ENCODE measurements at regions not wholly inside any gene's neighbourhood (a gene's known extent, or its start where the extent isn't known, plus 50 kb on each side); places are given as distances from the start of the nearest gene placed in this dataset.

DNA sequence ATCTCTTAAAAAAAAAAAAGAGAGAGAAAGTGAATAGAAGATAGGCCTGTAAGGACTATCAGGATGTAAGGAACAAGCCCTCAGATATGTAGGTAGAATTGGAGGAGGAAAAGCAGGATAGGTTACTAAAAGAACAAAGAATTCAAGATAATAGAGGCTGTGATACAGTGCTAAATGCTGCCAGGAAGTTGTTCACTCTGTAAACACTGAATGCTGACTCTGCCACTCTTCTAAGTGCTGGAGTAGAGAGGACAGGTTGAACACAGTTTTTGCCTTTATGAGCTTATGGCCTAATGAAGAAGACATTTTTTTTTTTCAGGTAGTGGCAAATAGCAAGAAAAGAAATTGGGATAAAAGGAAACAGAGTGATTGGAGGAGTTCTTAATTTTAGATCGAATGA, 90.6 kb upstream of the ZNF678 start (continued):
- TF ChIP-seq SLC30A9 (CRISPR knock-in tag; IDR thresholded peaks at IDR 0.05) (no peak), ILF3 (IDR thresholded peaks at IDR 0.05; ENCODE audit: borderline replicate concordance) (no peak), CC2D1A (IDR thresholded peaks at IDR 0.05) (no peak)

- no TSS peak for BruUV-seq (replicated peaks)
- POLR2A ChIA-PET, result interaction anchor here (1.2 kb wide), 1 partner anchor 10 kb away, joined by 3 read pairs; no protein-coding TSS in a partner anchor
- Histone ChIP-seq H3K27me3 (ENCODE audit: control insufficient read depth in 2 of 2, insufficient read depth in 2 of 2, low read length in 2 of 2) (peaks cover 0 to 12% of the 10 kb centered on the region in 2 experiments; a peak in 3 of 5 replicates), H3K36me3 (ENCODE audit: control insufficient read depth, insufficient read depth, low read length) (no peaks in the 10 kb centered on the region), H3K4me3 (no peak overlapping the region), H3K27ac (ENCODE audit: extremely low read depth, low read depth, low read length) (no peak overlapping the region), H4K20me1 (replicated peaks; ENCODE audit: control insufficient read depth, insufficient read depth, low read length) (no peaks in the 10 kb centered on the region), H3K9me1 (ENCODE audit: control insufficient read depth, insufficient read depth, low read length) (no peaks in the 10 kb centered on the region), H3K9me3 (replicated peaks; ENCODE audit: control insufficient read depth, insufficient read depth, low read depth, low read length) (no peaks in the 10 kb centered on the region), H3K4me2 (ENCODE audit: insufficient read depth, low read length) (no peak overlapping the region), H3K4me1 (replicated peaks in 1 of 2; ENCODE audit: control insufficient read depth in 2 of 2, insufficient read depth in 2 of 2, low read length in 2 of 2) (no peaks in the 10 kb centered on the region), H2AFZ (ENCODE audit: low read depth, low read length) (no peak overlapping the region), H3K79me2 (ENCODE audit: control insufficient read depth, insufficient read depth, low read length) (no peaks in the 10 kb centered on the region), H3K9ac (ENCODE audit: insufficient read depth in 1 of 2, low read depth in 2 of 2, low read length in 2 of 2) (no peak overlapping the region)
- TF ChIP-seq, protein P1, sequence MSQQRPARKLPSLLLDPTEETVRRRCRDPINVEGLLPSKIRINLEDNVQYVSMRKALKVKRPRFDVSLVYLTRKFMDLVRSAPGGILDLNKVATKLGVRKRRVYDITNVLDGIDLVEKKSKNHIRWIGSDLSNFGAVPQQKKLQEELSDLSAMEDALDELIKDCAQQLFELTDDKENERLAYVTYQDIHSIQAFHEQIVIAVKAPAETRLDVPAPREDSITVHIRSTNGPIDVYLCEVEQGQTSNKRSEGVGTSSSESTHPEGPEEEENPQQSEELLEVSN (IDR thresholded peaks at IDR 0.05; ENCODE audit: borderline replicate concordance in 1 of 2, extremely low read depth in 1 of 2, insufficient read depth in 1 of 2, insufficient read length in 1 of 2, low read depth in 1 of 2, low read length in 1 of 2, poor library complexity in 1 of 2, severe bottlenecking in 1 of 2), result no peak
- no peak for TF ChIP-seq ZNF347 (CRISPR knock-in tag; IDR thresholded peaks at IDR 0.05; ENCODE audit: low read depth)
- no peak for TF ChIP-seq CEBPB (tag; IDR thresholded peaks at IDR 0.05)
- no peak for TF ChIP-seq ZNF12 (CRISPR knock-in tag; IDR thresholded peaks at IDR 0.05)
- no peak for TF ChIP-seq KAT8 (IDR thresholded peaks at IDR 0.05; ENCODE audit: low read depth)
- no peak for TF ChIP-seq ZNF57 (CRISPR knock-in tag; IDR thresholded peaks at IDR 0.05)
- no peak for TF ChIP-seq HSF4 (CRISPR knock-in tag; IDR thresholded peaks at IDR 0.05; ENCODE audit: borderline replicate concordance)
- no peak for TF ChIP-seq CHCHD3 (CRISPR knock-in tag; IDR thresholded peaks at IDR 0.05)
- TF ChIP-seq FIP1L1 (IDR thresholded peaks at IDR 0.05; ENCODE audit: low read depth, low read length, poor library complexity, severe bottlenecking), result no peak
- no peak for TF ChIP-seq HNRNPK (IDR thresholded peaks at IDR 0.05; ENCODE audit: low read depth, low read length, poor library complexity, severe bottlenecking)
- TF ChIP-seq, protein P2, sequence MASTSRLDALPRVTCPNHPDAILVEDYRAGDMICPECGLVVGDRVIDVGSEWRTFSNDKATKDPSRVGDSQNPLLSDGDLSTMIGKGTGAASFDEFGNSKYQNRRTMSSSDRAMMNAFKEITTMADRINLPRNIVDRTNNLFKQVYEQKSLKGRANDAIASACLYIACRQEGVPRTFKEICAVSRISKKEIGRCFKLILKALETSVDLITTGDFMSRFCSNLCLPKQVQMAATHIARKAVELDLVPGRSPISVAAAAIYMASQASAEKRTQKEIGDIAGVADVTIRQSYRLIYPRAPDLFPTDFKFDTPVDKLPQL (IDR thresholded peaks at IDR 0.05; ENCODE audit: extremely low read depth, insufficient read length), result no peak
- TF ChIP-seq BRD4 (IDR thresholded peaks at IDR 0.05), result no peak
- TF ChIP-seq CTBP1 (IDR thresholded peaks at IDR 0.05; ENCODE audit: borderline replicate concordance), result no peak
- TF ChIP-seq TEAD1 (CRISPR knock-in tag; IDR thresholded peaks at IDR 0.05), result no peak
- TF ChIP-seq, protein P3, sequence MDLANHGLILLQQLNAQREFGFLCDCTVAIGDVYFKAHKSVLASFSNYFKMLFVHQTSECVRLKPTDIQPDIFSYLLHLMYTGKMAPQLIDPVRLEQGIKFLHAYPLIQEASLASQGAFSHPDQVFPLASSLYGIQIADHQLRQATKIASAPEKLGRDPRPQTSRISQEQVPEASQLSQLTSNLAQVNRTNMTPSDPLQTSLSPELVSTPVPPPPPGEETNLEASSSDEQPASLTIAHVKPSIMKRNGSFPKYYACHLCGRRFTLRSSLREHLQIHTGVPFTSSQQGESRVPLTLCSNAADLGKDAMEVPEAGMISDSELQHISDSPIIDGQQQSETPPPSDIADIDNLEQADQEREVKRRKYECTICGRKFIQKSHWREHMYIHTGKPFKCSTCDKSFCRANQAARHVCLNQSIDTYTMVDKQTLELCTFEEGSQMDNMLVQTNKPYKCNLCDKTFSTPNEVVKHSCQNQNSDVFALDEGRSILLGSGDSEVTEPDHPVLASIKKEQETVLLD (IDR thresholded peaks at IDR 0.05), result no peak
- in situ Hi-C loops (cut with MboI), result no loop called here
- intact Hi-C loops (cut with micrococcal nuclease), result no loop called here
- WGBS (ENCODE audit: insufficient coverage, low coverage, missing lambda C conversion rate), result 0% methylated on average over 2 of the region's 2 CpGs
- FAIRE-seq (no peak), ATAC-seq (no peak), DNase-seq (ENCODE audit: extremely low read depth in 1 of 4, low spot score in 3 of 4) (no peak)
- CTCF ChIA-PET (ENCODE audit: low intra/inter-chr PET ratio), result no interaction called here
Observed at GRCh38 chr1:227470688-227471087, 92.7 kb upstream of the ZNF678 start.
